ENCODE measurements at regions not wholly inside any gene's neighbourhood (a gene's known extent, or its start where the extent isn't known, plus 50 kb on each side); places are given as distances from the start of the nearest gene placed in this dataset.
A peak's percentile ranks its signal among the peaks of the same experiment; 100 is the strongest.

DNA sequence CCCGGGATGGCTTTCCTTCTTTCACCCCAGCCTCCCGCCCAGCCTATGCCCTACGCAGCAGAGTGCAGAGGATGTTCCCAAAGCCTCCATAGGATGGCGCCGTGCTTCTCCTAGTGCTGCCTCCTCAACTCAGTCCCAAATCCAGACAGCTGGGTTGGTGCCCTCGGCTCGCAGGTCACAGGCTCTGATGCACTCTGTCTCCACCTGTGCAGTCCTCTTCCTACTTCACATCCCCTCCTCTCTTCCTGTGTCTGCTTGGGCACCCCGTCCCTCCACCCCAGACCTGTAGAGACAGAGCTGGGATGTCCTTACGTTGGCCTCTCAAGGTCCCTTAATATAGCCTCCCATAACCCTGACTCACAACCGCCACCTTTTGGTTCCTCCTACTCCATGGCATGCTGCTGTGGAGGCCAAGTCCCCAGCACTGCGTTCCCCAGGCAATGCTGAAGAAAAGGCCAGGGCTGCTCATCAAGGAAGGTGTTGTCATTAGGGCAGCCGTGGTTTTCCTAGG is 314.4 kb downstream of the GADD45G start:
- no peak overlapping the region for H3K23ac ChIP-seq (ENCODE audit: insufficient read length)
- no peak overlapping the region for H2BK120ac ChIP-seq (replicated peaks; ENCODE audit: low read depth, low read length)
- FAIRE-seq (peak; percentile 90), DNase-seq (ENCODE audit: low read depth in 1 of 2, low spot score in 2 of 2) (peak; percentile 49 to 86)
- H2AFZ ChIP-seq (ENCODE audit: low read length) = peak overlapping the region; percentile 97
- H2AK5ac ChIP-seq (ENCODE audit: low read depth, low read length) = no peak overlapping the region
- ChIA-PET CTCF (ENCODE audit: partially characterized antibody) (interaction anchor here (0.6 to 3.5 kb wide), 40 partner anchors 9 to 1518 kb away, joined by 3 to 20 read pairs (median 4); no protein-coding TSS in a partner anchor), POLR2A (ENCODE audit: partially characterized antibody) (interaction anchor here (2.2 kb wide), 1 partner anchor 315 kb away, joined by 6 read pairs; the partner anchor contains the start of gene GADD45G)
- H3K4me3 ChIP-seq (ENCODE audit: extremely low read depth in 1 of 4, insufficient read depth in 2 of 4, low read depth in 3 of 4, low read length in 4 of 4) = no peak overlapping the region
- no peak overlapping the region for H2BK20ac ChIP-seq (ENCODE audit: low read length)
- no peaks in the 10 kb centered on the region; the same call in 1 of the 2 replicates for H3K23me2 ChIP-seq (ENCODE audit: low read depth, low read length)
- H2BK12ac ChIP-seq (ENCODE audit: low read depth, low read length) = peak overlapping the region; percentile 41; the same call in 1 of the 2 replicates
- H3K9me3 ChIP-seq (ENCODE audit: insufficient read depth in 2 of 2, low read depth in 1 of 2, low read length in 1 of 2) = no peaks in the 10 kb centered on the region
- H2BK15ac ChIP-seq (ENCODE audit: low read length) = no peak overlapping the region
- no peaks in the 10 kb centered on the region; a peak in 1 of 4 replicates for H3K79me2 ChIP-seq (ENCODE audit: control insufficient read depth in 1 of 2, insufficient read depth in 2 of 2, low read length in 2 of 2)
- WGBS, 2 experiments (ENCODE audit: extremely low coverage in 1 of 2, insufficient coverage in 1 of 2, insufficient read length in 1 of 2, insufficient replicate concordance in 2 of 2, low coverage in 1 of 2, low lambda C conversion rate in 2 of 2, missing lambda C conversion rate in 1 of 2) = 49% methylated on average over 12 of the region's 12 CpGs; no CpG with 5 or more reads in 1 of the 2 experiments
- peak overlapping the region; percentile 34 for H4K91ac ChIP-seq (replicated peaks; ENCODE audit: insufficient read length, low read length)
- H4K8ac ChIP-seq (ENCODE audit: extremely low read depth, insufficient read depth, low read length) = no peak overlapping the region
- H3K4me1 ChIP-seq (replicated peaks in 1 of 4; ENCODE audit: control insufficient read depth in 3 of 4, insufficient read depth in 4 of 4, low read length in 3 of 4) = peaks cover 0 to 4% (median 0%) of the 10 kb centered on the region in 4 experiments; a peak in 1 of 7 replicates
- H3K27ac ChIP-seq (ENCODE audit: low read depth, low read length) = no peak overlapping the region
- no peaks in the 10 kb centered on the region; a peak in 1 of 7 replicates for H3K27me3 ChIP-seq (replicated peaks in 1 of 4; ENCODE audit: control insufficient read depth in 3 of 4, extremely low read depth in 1 of 4, insufficient read depth in 3 of 4, low read length in 3 of 4)
- no peaks in the 10 kb centered on the region for H3K79me1 ChIP-seq (ENCODE audit: low read depth, low read length)
- H4K20me1 ChIP-seq (replicated peaks in 1 of 2; ENCODE audit: control insufficient read depth in 1 of 2, insufficient read depth in 2 of 2, low read length in 2 of 2) = peaks cover 0 to 3% of the 10 kb centered on the region in 2 experiments
- 0 out of 2 replicates have a peak overlapping the region, but pooled peaks have one; percentile 4 for H2BK5ac ChIP-seq (ENCODE audit: low read depth, low read length)
- H4K5ac ChIP-seq (ENCODE audit: insufficient read length, low read depth, low read length) = no peak overlapping the region
- no peak overlapping the region for H3K9ac ChIP-seq (replicated peaks in 1 of 4; ENCODE audit: extremely low read depth in 1 of 4, low read depth in 3 of 4, low read length in 3 of 4)
- no peak overlapping the region for H3K56ac ChIP-seq (replicated peaks; ENCODE audit: insufficient read length, low read depth, low read length)
- H3K18ac ChIP-seq (ENCODE audit: extremely low read depth, low read length) = peak overlapping the region; percentile 76; the same call in 1 of the 2 replicates
- H3K4me2 ChIP-seq (ENCODE audit: insufficient read depth in 1 of 2, low read depth in 2 of 2, low read length in 2 of 2) = peak overlapping the region in 1 of 2 experiments; percentile 29; a peak in 2 of 4 replicates
- no peaks in the 10 kb centered on the region for H3K36me3 ChIP-seq (ENCODE audit: control insufficient read depth in 2 of 4, insufficient read depth in 4 of 4, low read length in 3 of 4)
- no peak overlapping the region for H3K4ac ChIP-seq (replicated peaks; ENCODE audit: insufficient read length, low read depth, low read length)
- no peak overlapping the region for H3K14ac ChIP-seq (ENCODE audit: insufficient read length)
- TF ChIP-seq, protein P1, sequence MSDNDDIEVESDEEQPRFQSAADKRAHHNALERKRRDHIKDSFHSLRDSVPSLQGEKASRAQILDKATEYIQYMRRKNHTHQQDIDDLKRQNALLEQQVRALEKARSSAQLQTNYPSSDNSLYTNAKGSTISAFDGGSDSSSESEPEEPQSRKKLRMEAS (IDR thresholded peaks at IDR 0.05) = 0 out of 2 replicates have a peak, but pooled peaks have one; percentile 46
- TF ChIP-seq NRF1 (IDR thresholded peaks at IDR 0.05; ENCODE audit: low read depth, low read length) = no peak
- TF ChIP-seq, protein P2, sequence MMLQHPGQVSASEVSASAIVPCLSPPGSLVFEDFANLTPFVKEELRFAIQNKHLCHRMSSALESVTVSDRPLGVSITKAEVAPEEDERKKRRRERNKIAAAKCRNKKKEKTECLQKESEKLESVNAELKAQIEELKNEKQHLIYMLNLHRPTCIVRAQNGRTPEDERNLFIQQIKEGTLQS (IDR thresholded peaks at IDR 0.05; ENCODE audit: insufficient read depth, low read depth, low read length) = 0 out of 2 replicates have a peak, but pooled peaks have one; percentile 15
- TF ChIP-seq CTBP2 (IDR thresholded peaks at IDR 0.05; ENCODE audit: borderline replicate concordance, insufficient read depth, insufficient read length, low read length) = peak; percentile 46
- TF ChIP-seq KDM4A (IDR thresholded peaks at IDR 0.05; ENCODE audit: low read depth, low read length, severe bottlenecking) = peak; percentile 43
- TF ChIP-seq, protein P3, sequence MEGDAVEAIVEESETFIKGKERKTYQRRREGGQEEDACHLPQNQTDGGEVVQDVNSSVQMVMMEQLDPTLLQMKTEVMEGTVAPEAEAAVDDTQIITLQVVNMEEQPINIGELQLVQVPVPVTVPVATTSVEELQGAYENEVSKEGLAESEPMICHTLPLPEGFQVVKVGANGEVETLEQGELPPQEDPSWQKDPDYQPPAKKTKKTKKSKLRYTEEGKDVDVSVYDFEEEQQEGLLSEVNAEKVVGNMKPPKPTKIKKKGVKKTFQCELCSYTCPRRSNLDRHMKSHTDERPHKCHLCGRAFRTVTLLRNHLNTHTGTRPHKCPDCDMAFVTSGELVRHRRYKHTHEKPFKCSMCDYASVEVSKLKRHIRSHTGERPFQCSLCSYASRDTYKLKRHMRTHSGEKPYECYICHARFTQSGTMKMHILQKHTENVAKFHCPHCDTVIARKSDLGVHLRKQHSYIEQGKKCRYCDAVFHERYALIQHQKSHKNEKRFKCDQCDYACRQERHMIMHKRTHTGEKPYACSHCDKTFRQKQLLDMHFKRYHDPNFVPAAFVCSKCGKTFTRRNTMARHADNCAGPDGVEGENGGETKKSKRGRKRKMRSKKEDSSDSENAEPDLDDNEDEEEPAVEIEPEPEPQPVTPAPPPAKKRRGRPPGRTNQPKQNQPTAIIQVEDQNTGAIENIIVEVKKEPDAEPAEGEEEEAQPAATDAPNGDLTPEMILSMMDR (IDR thresholded peaks at IDR 0.05; ENCODE audit: control extremely low read depth in 1 of 3, insufficient read depth in 1 of 3, low read depth in 1 of 3, low read length in 3 of 3) = peak; percentile 55 to 83 (median 77)
- no peak for TF ChIP-seq TAF7 (optimal IDR thresholded peaks at IDR 0.05; ENCODE audit: borderline replicate concordance, low read depth, low read length)
- no peak for TF ChIP-seq CBX5 (IDR thresholded peaks at IDR 0.05; ENCODE audit: low read depth, low read length)

Data from H1 (cell line).